H9 (cell line): ENCODE measurements at regions not wholly inside any gene's neighbourhood (a gene's known extent, or its start where the extent isn't known, plus 50 kb on each side); places are given as distances from the start of the nearest gene placed in this dataset.

Experiments used
- DNase-seq: peaks from one replicate; pipeline ENCODE4 v3.0.0-alpha.2; 2017
- H2AFZ ChIP-seq: one replicate; pipeline ENCODE4 v1.6.1; 2013; ENCODE audit warnings: mild to moderate bottlenecking, low read length, control low read depth, moderate library complexity
- H2AK5ac ChIP-seq: 2 replicates; pipeline ENCODE4 v1.6.1; 2013; ENCODE audit warnings: low read length, control low read depth, mixed read lengths; ENCODE audit not compliant: insufficient read length
- H2BK120ac ChIP-seq: one replicate; pipeline ENCODE4 v1.6.1; 2013; ENCODE audit warnings: low read depth, mild to moderate bottlenecking, low read length, control low read depth, inconsistent platforms; ENCODE audit not compliant: poor library complexity, severe bottlenecking
- H2BK12ac ChIP-seq: 2 replicates; pipeline ENCODE4 v1.6.1; 2013; ENCODE audit warnings: low read length, control low read depth, mixed read lengths, low read depth; ENCODE audit not compliant: insufficient read length
- H2BK15ac ChIP-seq: 2 replicates; pipeline ENCODE4 v1.6.1; 2013; ENCODE audit warnings: low read depth, low read length, control low read depth
- H2BK20ac ChIP-seq: one replicate; pipeline ENCODE4 v1.6.1; 2013; ENCODE audit warnings: low read depth, mild to moderate bottlenecking, low read length, control low read depth, inconsistent platforms; ENCODE audit not compliant: poor library complexity, severe bottlenecking
- H2BK5ac ChIP-seq: 2 replicates; pipeline ENCODE4 v1.6.1; 2013; ENCODE audit warnings: low read length, control low read depth, mixed read lengths; ENCODE audit not compliant: insufficient read length
- H3K14ac ChIP-seq: 2 replicates; pipeline ENCODE4 v1.6.1; 2013; ENCODE audit warnings: low read length, control low read depth; ENCODE audit not compliant: insufficient read depth
- H3K18ac ChIP-seq: 2 replicates; pipeline ENCODE4 v1.6.1; 2013; ENCODE audit warnings: low read depth, mild to moderate bottlenecking, mixed read lengths, low read length, control low read depth; ENCODE audit not compliant: insufficient read length
- H3K23ac ChIP-seq: 2 replicates; pipeline ENCODE4 v1.6.1; 2013; ENCODE audit warnings: low read length, control low read depth, mixed read lengths, low read depth; ENCODE audit not compliant: insufficient read length
- H3K23me2 ChIP-seq: 2 replicates; pipeline ENCODE4 v1.6.1; 2013; ENCODE audit warnings: low read depth, mild to moderate bottlenecking, mixed read lengths, low read length, control low read depth; ENCODE audit not compliant: insufficient read length, poor library complexity, severe bottlenecking
- H3K27ac ChIP-seq: 2 replicates; pipeline ENCODE4 v1.5.1; 2013; ENCODE audit warnings: low read length, control low read depth, mixed read lengths, low read depth; ENCODE audit not compliant: insufficient read length
- H3K27me3 ChIP-seq: 2 replicates; pipeline ENCODE4 v1.6.1; 2013; ENCODE audit warnings: low read length, control low read depth, inconsistent platforms; ENCODE audit not compliant: insufficient read depth
- H3K4ac ChIP-seq: 2 replicates; pipeline ENCODE4 v1.6.1; 2013; ENCODE audit warnings: low read depth, mild to moderate bottlenecking, control low read depth, inconsistent platforms, low read length, moderate library complexity
- H3K4me1 ChIP-seq: 2 replicates; pipeline ENCODE4 v1.6.1; 2013; ENCODE audit warnings: low read length, control low read depth, inconsistent platforms; ENCODE audit not compliant: insufficient read depth
- H3K4me2 ChIP-seq: 2 replicates; pipeline ENCODE4 v1.6.1; 2013; ENCODE audit warnings: low read length, control low read depth, mixed read lengths; ENCODE audit not compliant: insufficient read length, insufficient read depth
- H3K56ac ChIP-seq: 2 replicates; pipeline ENCODE4 v1.6.1; 2013; ENCODE audit warnings: low read depth, mild to moderate bottlenecking, mixed read lengths, low read length, control low read depth; ENCODE audit not compliant: insufficient read length
- H3K79me1 ChIP-seq: 2 replicates; pipeline ENCODE4 v1.6.1; 2013; ENCODE audit warnings: low read depth, mild to moderate bottlenecking, moderate library complexity, low read length, control low read depth, inconsistent platforms; ENCODE audit not compliant: insufficient read depth, poor library complexity, severe bottlenecking
- H3K79me2 ChIP-seq: 2 replicates; pipeline ENCODE4 v1.6.1; 2013; ENCODE audit warnings: low read length, control low read depth, inconsistent platforms; ENCODE audit not compliant: insufficient read depth
- H3K9ac ChIP-seq: 2 replicates; pipeline ENCODE4 v1.6.1; 2013; ENCODE audit warnings: low read length, control low read depth, mixed read lengths; ENCODE audit not compliant: insufficient read length; ENCODE audit errors: extremely low read depth
- H3K9me3 ChIP-seq: one replicate; pipeline ENCODE4 v1.6.1; 2013; ENCODE audit warnings: low read depth, low read length, inconsistent platforms; ENCODE audit not compliant: control insufficient read depth
- H3T11ph ChIP-seq: one replicate; pipeline ENCODE4 v1.6.1; 2013; ENCODE audit warnings: mild to moderate bottlenecking, low read length, control low read depth, inconsistent platforms
- H4K20me1 ChIP-seq: one replicate; pipeline ENCODE4 v1.6.1; 2013; ENCODE audit not compliant: control insufficient read depth, insufficient read length, insufficient read depth
- H4K5ac ChIP-seq: 2 replicates; pipeline ENCODE4 v1.6.1; 2013; ENCODE audit warnings: low read depth, mild to moderate bottlenecking, mixed read lengths, low read length, control low read depth; ENCODE audit not compliant: insufficient read length
- H4K8ac ChIP-seq: replicated peaks from 2 replicates; pipeline ENCODE4 v1.6.1; 2013; ENCODE audit warnings: low read length, control low read depth, mixed read lengths, low read depth; ENCODE audit not compliant: insufficient read length
- H4K91ac ChIP-seq: 2 replicates; pipeline ENCODE4 v1.6.1; 2013; ENCODE audit warnings: low read depth, mild to moderate bottlenecking, moderate library complexity, mixed read lengths, low read length, control low read depth; ENCODE audit not compliant: insufficient read length
- H3K27ac Mint-ChIP-seq, 3 experiments: 2 replicates in 2 of 3; 3 replicates in 1 of 3; pipeline ENCODE4 v1.8.0; 2020 to 2021; ENCODE audit warnings: mixed read lengths in 3 of 3, mild to moderate bottlenecking in 1 of 3, moderate library complexity in 1 of 3
- H3K27me3 Mint-ChIP-seq: 2 replicates; pipeline ENCODE4 v1.8.0; 2021; ENCODE audit warnings: low read depth, mild to moderate bottlenecking, moderate library complexity, mixed read lengths
- H3K36me3 Mint-ChIP-seq, 3 experiments: 2 replicates in 2 of 3; 3 replicates in 1 of 3; pipeline ENCODE4 v1.8.0; 2020 to 2021; ENCODE audit warnings: low read depth in 3 of 3, mixed read lengths in 3 of 3; ENCODE audit not compliant: insufficient read depth in 1 of 3
- H3K4me1 Mint-ChIP-seq, 2 experiments: 2 replicates each; pipeline ENCODE4 v1.8.0; 2020; ENCODE audit warnings: mixed read lengths in 2 of 2
- H3K4me3 Mint-ChIP-seq, 2 experiments: 2 replicates in 1 of 2; 3 replicates in 1 of 2; pipeline ENCODE4 v1.8.0; 2020 to 2021; ENCODE audit warnings: mild to moderate bottlenecking in 2 of 2, mixed read lengths in 2 of 2, moderate library complexity in 1 of 2
- H3K9me3 Mint-ChIP-seq, 2 experiments: 2 replicates in 1 of 2; 3 replicates in 1 of 2; pipeline ENCODE4 v1.8.0; 2020; ENCODE audit warnings: mild to moderate bottlenecking in 2 of 2, mixed read lengths in 2 of 2, moderate library complexity in 1 of 2
- CTCF ChIP-seq: fragments of 200-600 bp; sonication (generic); conservative IDR thresholded peaks from 3 replicates; pipeline ENCODE4 v1.8.0; 2021; ENCODE audit warnings: antibody characterized with exemption, mild to moderate bottlenecking
- WGBS: extraction: QIAGEN DNeasy Blood & Tissue Kit; methylation state at CpG from one replicate; pipeline ENCODE4 v1.1.7; 2013; ENCODE audit warnings: missing lambda C conversion rate, low lambda C conversion rate, mixed read lengths; ENCODE audit not compliant: insufficient read length; ENCODE audit errors: extremely low coverage; 5-methylcytosine and 5-hydroxymethylcytosine counted together

- H3K4me2 ChIP-seq: no peak overlapping the region
- no peak overlapping the region for H4K91ac ChIP-seq
- no peaks in the 10 kb centered on the region for H4K20me1 ChIP-seq
- TF ChIP-seq CTCF: no peak
- H2BK20ac ChIP-seq: no peak overlapping the region
- H2BK5ac ChIP-seq: no peak overlapping the region
- DNase-seq: no peak
- no peaks in the 10 kb centered on the region for H3K79me1 ChIP-seq
- Mint-ChIP-seq H3K36me3 (no peaks in the 10 kb centered on the region), H3K4me1 (peaks cover 8 to 10% of the 10 kb centered on the region in 2 experiments), H3K4me3 (no peak overlapping the region; a peak in 1 of 5 replicates), H3K9me3 (no peaks in the 10 kb centered on the region; a peak in 1 of 5 replicates), H3K27ac (no peak overlapping the region), H3K27me3 (no peaks in the 10 kb centered on the region; the same call in none of the 2 replicates)
- no peak overlapping the region for H3K9ac ChIP-seq
- no peak overlapping the region for H4K8ac ChIP-seq
- H3K18ac ChIP-seq: no peak overlapping the region
- no peak overlapping the region for H3K14ac ChIP-seq
- no peak overlapping the region for H3K56ac ChIP-seq
- no peaks in the 10 kb centered on the region for H3K27me3 ChIP-seq
- no peaks in the 10 kb centered on the region for H3K79me2 ChIP-seq
- no peak overlapping the region for H2BK120ac ChIP-seq
- no peak overlapping the region for H3K23ac ChIP-seq
- no peak overlapping the region for H3T11ph ChIP-seq
- H4K5ac ChIP-seq: no peak overlapping the region
- H2BK15ac ChIP-seq: no peak overlapping the region
- no peak overlapping the region for H2BK12ac ChIP-seq
- no peak overlapping the region for H2AFZ ChIP-seq
- H3K4ac ChIP-seq: no peak overlapping the region
- no peaks in the 10 kb centered on the region for H3K23me2 ChIP-seq
- H3K9me3 ChIP-seq: no peaks in the 10 kb centered on the region
- no peaks in the 10 kb centered on the region for H3K4me1 ChIP-seq
- no peak overlapping the region for H2AK5ac ChIP-seq
- WGBS: no CpG with 5 or more reads among the region's 3 CpGs
- no peak overlapping the region for H3K27ac ChIP-seq
These were observed 142.1 kb downstream of the GPBP1 start for GRCh38 chr5:57315941-57316340.
